ENCODE measurements at regions not wholly inside any gene's neighbourhood (a gene's known extent, or its start where the extent isn't known, plus 50 kb on each side); places are given as distances from the start of the nearest gene placed in this dataset.

DNA sequence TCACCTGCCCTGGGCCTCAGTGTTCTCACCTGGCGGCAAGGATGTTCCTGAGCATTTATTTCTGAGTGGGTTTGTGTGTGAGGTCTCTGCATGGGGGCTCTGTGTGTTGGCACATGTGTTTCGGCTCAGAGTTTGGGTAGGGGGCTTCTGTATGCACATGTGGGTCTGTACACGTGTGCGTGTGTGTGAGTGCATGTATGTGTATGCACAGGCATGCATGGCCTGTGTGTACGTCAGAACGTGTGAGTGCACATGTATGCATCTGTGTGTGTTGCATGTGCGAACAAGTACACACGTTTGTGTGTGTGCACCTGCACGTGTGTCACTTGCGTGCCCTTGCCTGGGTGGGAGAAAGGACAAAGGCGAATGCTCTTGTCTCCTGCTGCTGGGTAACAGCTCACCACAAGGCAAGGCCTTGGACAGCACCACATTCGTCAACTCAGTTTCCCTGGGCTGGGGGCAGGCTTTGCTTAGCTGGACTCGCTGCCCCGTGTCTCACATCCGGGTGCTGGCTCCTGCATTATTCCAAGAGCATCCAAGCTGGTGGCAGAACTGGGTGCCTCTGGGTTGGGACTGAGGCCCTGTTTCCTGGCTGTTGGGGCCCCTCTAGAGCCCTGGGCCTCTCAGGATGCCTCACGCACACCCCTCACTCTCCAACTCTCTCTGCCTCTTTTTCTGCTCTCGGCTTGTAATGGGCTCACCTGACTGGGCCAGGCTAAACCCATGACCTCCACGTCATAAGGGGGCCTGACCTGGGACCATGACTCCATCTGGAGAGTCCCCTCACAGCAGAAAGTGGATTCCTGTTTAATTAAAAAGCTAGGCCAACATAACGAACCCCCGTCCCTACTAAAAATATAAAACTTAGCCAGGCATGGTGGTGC, 153.6 kb upstream of the C14orf180 start:
- TF ChIP-seq TARDBP (IDR thresholded peaks at IDR 0.05), result no peak
- no peak for TF ChIP-seq CTBP1 (IDR thresholded peaks at IDR 0.05; ENCODE audit: borderline replicate concordance)
- no peak for TF ChIP-seq HDGF (IDR thresholded peaks at IDR 0.05; ENCODE audit: borderline replicate concordance)
- no peak for TF ChIP-seq NFRKB (IDR thresholded peaks at IDR 0.05)
- no peak for TF ChIP-seq ELF4 (IDR thresholded peaks at IDR 0.05)
- TF ChIP-seq SP1 (IDR thresholded peaks at IDR 0.05), result no peak
- TF ChIP-seq BHLHE40 (IDR thresholded peaks at IDR 0.05; ENCODE audit: borderline replicate concordance), result no peak
- no peak for TF ChIP-seq FOXM1 (IDR thresholded peaks at IDR 0.05; ENCODE audit: borderline replicate concordance)
- no peak for TF ChIP-seq FOXA1 (IDR thresholded peaks at IDR 0.05)
- no peak for TF ChIP-seq ARNT (IDR thresholded peaks at IDR 0.05)
- no peak for TF ChIP-seq LEF1 (IDR thresholded peaks at IDR 0.05; ENCODE audit: borderline replicate concordance)
- TF ChIP-seq, protein P1, sequence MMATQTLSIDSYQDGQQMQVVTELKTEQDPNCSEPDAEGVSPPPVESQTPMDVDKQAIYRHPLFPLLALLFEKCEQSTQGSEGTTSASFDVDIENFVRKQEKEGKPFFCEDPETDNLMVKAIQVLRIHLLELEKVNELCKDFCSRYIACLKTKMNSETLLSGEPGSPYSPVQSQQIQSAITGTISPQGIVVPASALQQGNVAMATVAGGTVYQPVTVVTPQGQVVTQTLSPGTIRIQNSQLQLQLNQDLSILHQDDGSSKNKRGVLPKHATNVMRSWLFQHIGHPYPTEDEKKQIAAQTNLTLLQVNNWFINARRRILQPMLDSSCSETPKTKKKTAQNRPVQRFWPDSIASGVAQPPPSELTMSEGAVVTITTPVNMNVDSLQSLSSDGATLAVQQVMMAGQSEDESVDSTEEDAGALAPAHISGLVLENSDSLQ (IDR thresholded peaks at IDR 0.05), result no peak
- no peak for TF ChIP-seq FOXK2 (IDR thresholded peaks at IDR 0.05)
- TF ChIP-seq SUZ12 (IDR thresholded peaks at IDR 0.05), result no peak

Data from HEK293T (cell line).